Osteocyte (in vitro differentiated cells): ENCODE measurements at regions not wholly inside any gene's neighbourhood (a gene's known extent, or its start where the extent isn't known, plus 50 kb on each side); places are given as distances from the start of the nearest gene placed in this dataset.

Experiments used
- DNase-seq: peaks from one replicate; pipeline ENCODE4 v3.0.0; 2021; ENCODE audit warnings: mixed read lengths; ENCODE audit not compliant: unreplicated experiment; ENCODE audit errors: extremely low spot score
- H3K27ac Mint-ChIP-seq: one replicate; pipeline ENCODE4 v1.8.0; 2021; ENCODE audit warnings: mild to moderate bottlenecking, mixed read lengths; ENCODE audit not compliant: unreplicated experiment
- H3K27me3 Mint-ChIP-seq: one replicate; pipeline ENCODE4 v1.8.0; 2021; ENCODE audit warnings: mixed read lengths; ENCODE audit not compliant: unreplicated experiment
- H3K36me3 Mint-ChIP-seq: one replicate; pipeline ENCODE4 v1.8.0; 2021; ENCODE audit warnings: mixed read lengths; ENCODE audit not compliant: unreplicated experiment
- H3K4me1 Mint-ChIP-seq: one replicate; pipeline ENCODE4 v1.8.0; 2021; ENCODE audit warnings: mixed read lengths; ENCODE audit not compliant: unreplicated experiment
- H3K4me3 Mint-ChIP-seq: one replicate; pipeline ENCODE4 v1.8.0; 2021; ENCODE audit warnings: mild to moderate bottlenecking, moderate library complexity, mixed read lengths; ENCODE audit not compliant: unreplicated experiment
- H3K9me3 Mint-ChIP-seq: one replicate; pipeline ENCODE4 v1.8.0; 2021; ENCODE audit warnings: mixed read lengths; ENCODE audit not compliant: unreplicated experiment
- TF ChIP-seq, protein P1 (sequence below): fragments of 200-600 bp; sonication (generic); IDR thresholded peaks from 2 replicates; pipeline ENCODE4 v1.5.0; 2021; ENCODE audit warnings: antibody characterized with exemption, mild to moderate bottlenecking, moderate library complexity

DNA sequence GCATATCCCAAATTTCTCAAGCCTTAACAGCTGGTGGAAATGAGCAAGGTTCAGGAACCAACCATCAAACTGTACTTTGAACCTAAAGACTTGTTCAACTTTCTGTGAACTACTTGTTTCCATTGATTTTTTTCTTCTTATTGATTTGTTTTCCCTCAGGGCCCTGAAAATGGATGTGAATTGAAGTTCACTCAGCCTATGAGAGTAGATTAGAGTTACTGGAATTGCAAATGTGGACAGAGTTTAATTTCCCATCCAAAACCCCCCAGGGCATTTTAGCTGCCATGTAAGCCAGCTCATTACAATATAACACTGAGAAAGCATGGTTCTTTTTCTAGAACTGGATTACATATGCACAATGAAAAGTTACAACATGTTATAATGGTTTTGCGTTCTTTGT lies 1105.7 kb downstream of the REEP3 start:
- TF ChIP-seq, protein P1, sequence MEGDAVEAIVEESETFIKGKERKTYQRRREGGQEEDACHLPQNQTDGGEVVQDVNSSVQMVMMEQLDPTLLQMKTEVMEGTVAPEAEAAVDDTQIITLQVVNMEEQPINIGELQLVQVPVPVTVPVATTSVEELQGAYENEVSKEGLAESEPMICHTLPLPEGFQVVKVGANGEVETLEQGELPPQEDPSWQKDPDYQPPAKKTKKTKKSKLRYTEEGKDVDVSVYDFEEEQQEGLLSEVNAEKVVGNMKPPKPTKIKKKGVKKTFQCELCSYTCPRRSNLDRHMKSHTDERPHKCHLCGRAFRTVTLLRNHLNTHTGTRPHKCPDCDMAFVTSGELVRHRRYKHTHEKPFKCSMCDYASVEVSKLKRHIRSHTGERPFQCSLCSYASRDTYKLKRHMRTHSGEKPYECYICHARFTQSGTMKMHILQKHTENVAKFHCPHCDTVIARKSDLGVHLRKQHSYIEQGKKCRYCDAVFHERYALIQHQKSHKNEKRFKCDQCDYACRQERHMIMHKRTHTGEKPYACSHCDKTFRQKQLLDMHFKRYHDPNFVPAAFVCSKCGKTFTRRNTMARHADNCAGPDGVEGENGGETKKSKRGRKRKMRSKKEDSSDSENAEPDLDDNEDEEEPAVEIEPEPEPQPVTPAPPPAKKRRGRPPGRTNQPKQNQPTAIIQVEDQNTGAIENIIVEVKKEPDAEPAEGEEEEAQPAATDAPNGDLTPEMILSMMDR = no peak
- no peak overlapping the region for H3K27ac Mint-ChIP-seq
- no peak overlapping the region for H3K4me3 Mint-ChIP-seq

GRCh38 chr10:64630534-64630933 lies 1109.3 kb downstream of the REEP3 start:
- no peak overlapping the region for H3K27ac Mint-ChIP-seq
- no peaks in the 10 kb centered on the region for H3K9me3 Mint-ChIP-seq
- TF ChIP-seq, protein P1 = no peak
- no peaks in the 10 kb centered on the region for H3K27me3 Mint-ChIP-seq
- no peak overlapping the region for H3K4me3 Mint-ChIP-seq
- no peak for DNase-seq
- H3K36me3 Mint-ChIP-seq = no peaks in the 10 kb centered on the region
- no peaks in the 10 kb centered on the region for H3K4me1 Mint-ChIP-seq

More for the DNA sequence above, 1105.7 kb downstream of the REEP3 start:
- no peaks in the 10 kb centered on the region for H3K9me3 Mint-ChIP-seq
- DNase-seq = no peak
- no peaks in the 10 kb centered on the region for H3K27me3 Mint-ChIP-seq
- no peaks in the 10 kb centered on the region for H3K36me3 Mint-ChIP-seq
- no peaks in the 10 kb centered on the region for H3K4me1 Mint-ChIP-seq

- Mint-ChIP-seq H3K27ac (no peak overlapping the region), H3K36me3 (no peaks in the 10 kb centered on the region), H3K9me3 (no peaks in the 10 kb centered on the region), H3K27me3 (peaks cover 3% of the 10 kb centered on the region), H3K4me1 (no peaks in the 10 kb centered on the region), H3K4me3 (no peak overlapping the region)
- no peak for DNase-seq
- TF ChIP-seq, protein P1 = no peak
Observed at GRCh38 chr10:64635906-64636305, 1114.7 kb downstream of the REEP3 start.

DNA sequence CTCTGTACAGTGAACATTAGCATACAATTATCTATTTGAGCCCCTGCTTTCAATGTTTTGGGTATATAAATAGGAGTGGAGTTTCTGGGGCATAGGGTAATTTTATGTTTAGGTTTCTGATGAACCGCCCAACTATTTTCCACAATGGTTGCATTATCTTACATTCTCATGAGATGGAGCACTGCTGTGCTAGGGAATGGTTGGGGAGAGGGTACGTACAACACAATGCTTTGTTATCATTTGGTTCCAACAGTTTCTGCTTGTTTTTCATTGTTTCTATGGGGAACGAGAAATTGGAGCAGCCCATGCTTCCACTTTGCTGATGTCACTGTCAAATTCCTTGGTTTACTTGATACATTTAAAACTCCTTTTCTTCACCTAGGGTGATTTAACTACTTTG lies 1115.3 kb downstream of the REEP3 start:
- Mint-ChIP-seq H3K4me1 (no peaks in the 10 kb centered on the region), H3K27me3 (peaks cover 3% of the 10 kb centered on the region), H3K36me3 (no peaks in the 10 kb centered on the region), H3K9me3 (no peaks in the 10 kb centered on the region), H3K4me3 (no peak overlapping the region), H3K27ac (no peak overlapping the region)
- TF ChIP-seq, protein P1 = no peak
- no peak for DNase-seq

- TF ChIP-seq, protein P1 = no peak
- no peak overlapping the region for H3K27ac Mint-ChIP-seq
- no peak overlapping the region for H3K4me3 Mint-ChIP-seq
- H3K36me3 Mint-ChIP-seq = no peaks in the 10 kb centered on the region
- peaks cover 3% of the 10 kb centered on the region for H3K27me3 Mint-ChIP-seq
- H3K4me1 Mint-ChIP-seq = no peaks in the 10 kb centered on the region
- no peaks in the 10 kb centered on the region for H3K9me3 Mint-ChIP-seq
- no peak for DNase-seq
Observed at GRCh38 chr10:64637939-64638338, 1116.7 kb downstream of the REEP3 start.
